ENCODE measurements at regions not wholly inside any gene's neighbourhood (a gene's known extent, or its start where the extent isn't known, plus 50 kb on each side); places are given as distances from the start of the nearest gene placed in this dataset.
"Not testable (repeated sequence)": the region's sequence is repeated elsewhere in the genome, so short reads cannot be mapped to it uniquely, and the experiment has no call there.

GRCh38 chr10:47145290-47145934 is 154.6 kb upstream of the GDF10 start:
- DNase-seq = no peak

- no peak for DNase-seq
Observed at GRCh38 chr10:47146572-47146971, 153.4 kb upstream of the GDF10 start.

GRCh38 chr10:47147186-47147585 is 152.8 kb upstream of the GDF10 start:
- no peak for DNase-seq

GRCh38 chr10:47150581-47150980 is 149.4 kb upstream of the GDF10 start:
- no peak for DNase-seq

- no peak for DNase-seq
Observed at GRCh38 chr10:47151920-47152319, 148.1 kb upstream of the GDF10 start.

- no peak for DNase-seq
Observed at GRCh38 chr10:47152861-47153349, 147.1 kb upstream of the GDF10 start.

GRCh38 chr10:47154762-47155161 is 145.2 kb upstream of the GDF10 start:
- DNase-seq = no peak

GRCh38 chr10:47156873-47157272 is 143.1 kb upstream of the GDF10 start:
- DNase-seq = no peak

- DNase-seq = no peak
Observed at GRCh38 chr10:47158116-47159071, 141.6 kb upstream of the GDF10 start.

GRCh38 chr10:47159361-47160260 is 140.4 kb upstream of the GDF10 start:
- DNase-seq = no peak

GRCh38 chr10:47160261-47160908 is 139.6 kb upstream of the GDF10 start:
- no peak for DNase-seq

GRCh38 chr10:47160967-47161366 is 139.0 kb upstream of the GDF10 start:
- no peak for DNase-seq

- no peak for DNase-seq
Observed at GRCh38 chr10:47161465-47161864, 138.5 kb upstream of the GDF10 start.

GRCh38 chr10:47164126-47164799 is 135.7 kb upstream of the GDF10 start:
- DNase-seq = no peak

GRCh38 chr10:47164800-47165128 is 135.2 kb upstream of the GDF10 start:
- no peak for DNase-seq

- no peak for DNase-seq
Observed at GRCh38 chr10:47165168-47165710, 134.8 kb upstream of the GDF10 start.

- DNase-seq = peak; percentile 42
Observed at GRCh38 chr10:47165711-47166404, 134.1 kb upstream of the GDF10 start.

GRCh38 chr10:47166405-47166777 is 133.6 kb upstream of the GDF10 start:
- no peak for DNase-seq

GRCh38 chr10:47166808-47167581 is 133.0 kb upstream of the GDF10 start:
- DNase-seq = not testable (repeated sequence)

- DNase-seq = no peak
Observed at GRCh38 chr10:47167591-47167990, 132.4 kb upstream of the GDF10 start.
